ENCODE measurements at regions not wholly inside any gene's neighbourhood (a gene's known extent, or its start where the extent isn't known, plus 50 kb on each side); places are given as distances from the start of the nearest gene placed in this dataset.

DNA sequence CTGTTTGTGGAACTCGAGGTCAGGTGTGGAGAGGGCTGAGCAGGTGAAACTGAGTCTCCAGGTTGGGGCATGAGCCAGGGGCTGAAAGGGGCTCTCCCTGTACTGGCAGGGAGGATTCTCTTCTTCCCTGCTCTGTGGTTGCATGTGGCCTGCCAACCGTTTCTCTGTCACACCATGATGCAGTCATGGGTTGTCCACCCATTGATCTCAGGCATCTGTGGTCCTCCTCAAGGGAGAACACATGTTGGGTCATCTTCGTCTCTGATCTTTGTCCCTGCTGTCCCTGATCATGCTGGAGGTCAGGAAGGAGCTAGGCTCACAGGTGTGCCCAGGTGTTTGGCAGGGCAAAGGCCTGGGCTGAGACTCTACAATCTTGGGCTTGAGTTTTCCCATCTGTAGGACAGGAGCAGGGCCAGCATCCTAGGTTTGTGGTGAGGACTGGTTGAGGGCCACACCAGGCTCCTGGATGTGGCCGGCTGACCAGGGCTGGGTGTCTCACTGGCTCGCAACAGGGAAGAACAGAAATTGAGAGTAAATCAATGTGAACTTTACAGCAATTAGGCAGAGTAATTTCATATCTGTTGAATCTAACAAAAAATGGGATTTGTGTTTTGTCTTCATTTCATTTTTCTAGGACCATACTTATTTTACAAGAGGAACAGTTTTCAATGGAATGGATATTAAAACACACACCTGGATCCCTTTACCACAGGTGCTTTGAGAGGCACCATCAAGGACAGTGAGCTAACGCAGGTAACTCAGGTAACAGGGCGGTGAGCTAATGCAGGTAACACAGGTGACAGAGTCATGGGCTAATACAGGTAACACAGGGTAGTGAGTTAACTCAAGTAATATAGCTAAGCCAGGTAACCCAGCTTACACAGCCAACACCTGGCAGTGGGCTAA, 58.5 kb upstream of the IGFBP3 start:
- H3K4me1 Mint-ChIP-seq = no peaks in the 10 kb centered on the region
- H3K27me3 Mint-ChIP-seq (ENCODE audit: low read depth in 2 of 2) = no peaks in the 10 kb centered on the region
- H3K27ac ChIP-seq (ENCODE audit: low read length) = no peak overlapping the region
- H3K36me3 Mint-ChIP-seq = no peaks in the 10 kb centered on the region
- H3K27me3 ChIP-seq (ENCODE audit: control insufficient read depth, insufficient read depth, low read length) = no peaks in the 10 kb centered on the region
- ATAC-seq = no peak
- H3K9me3 Mint-ChIP-seq = peaks cover 0 to 2% of the 10 kb centered on the region in 2 donors
- no peaks in the 10 kb centered on the region for H3K4me1 ChIP-seq (ENCODE audit: control insufficient read depth, insufficient read depth, low read length)
- intact Hi-C loops (cut with micrococcal nuclease) = no loop called here
- no peak overlapping the region for H3K4me3 ChIP-seq (ENCODE audit: low read length)
- no peaks in the 10 kb centered on the region for H3K36me3 ChIP-seq (ENCODE audit: control insufficient read depth, insufficient read depth, low read length)
- 73% methylated on average over 7 of the region's 7 CpGs for WGBS (ENCODE audit: insufficient coverage)
- no peak for DNase-seq
- no peak overlapping the region for H3K4me3 Mint-ChIP-seq
- no peak overlapping the region for H3K27ac Mint-ChIP-seq
- H3K9me3 ChIP-seq (ENCODE audit: control insufficient read depth, insufficient read depth, low read length) = no peaks in the 10 kb centered on the region
- TF ChIP-seq, protein P1, sequence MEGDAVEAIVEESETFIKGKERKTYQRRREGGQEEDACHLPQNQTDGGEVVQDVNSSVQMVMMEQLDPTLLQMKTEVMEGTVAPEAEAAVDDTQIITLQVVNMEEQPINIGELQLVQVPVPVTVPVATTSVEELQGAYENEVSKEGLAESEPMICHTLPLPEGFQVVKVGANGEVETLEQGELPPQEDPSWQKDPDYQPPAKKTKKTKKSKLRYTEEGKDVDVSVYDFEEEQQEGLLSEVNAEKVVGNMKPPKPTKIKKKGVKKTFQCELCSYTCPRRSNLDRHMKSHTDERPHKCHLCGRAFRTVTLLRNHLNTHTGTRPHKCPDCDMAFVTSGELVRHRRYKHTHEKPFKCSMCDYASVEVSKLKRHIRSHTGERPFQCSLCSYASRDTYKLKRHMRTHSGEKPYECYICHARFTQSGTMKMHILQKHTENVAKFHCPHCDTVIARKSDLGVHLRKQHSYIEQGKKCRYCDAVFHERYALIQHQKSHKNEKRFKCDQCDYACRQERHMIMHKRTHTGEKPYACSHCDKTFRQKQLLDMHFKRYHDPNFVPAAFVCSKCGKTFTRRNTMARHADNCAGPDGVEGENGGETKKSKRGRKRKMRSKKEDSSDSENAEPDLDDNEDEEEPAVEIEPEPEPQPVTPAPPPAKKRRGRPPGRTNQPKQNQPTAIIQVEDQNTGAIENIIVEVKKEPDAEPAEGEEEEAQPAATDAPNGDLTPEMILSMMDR (IDR thresholded peaks at IDR 0.05) = no peak

DNA sequence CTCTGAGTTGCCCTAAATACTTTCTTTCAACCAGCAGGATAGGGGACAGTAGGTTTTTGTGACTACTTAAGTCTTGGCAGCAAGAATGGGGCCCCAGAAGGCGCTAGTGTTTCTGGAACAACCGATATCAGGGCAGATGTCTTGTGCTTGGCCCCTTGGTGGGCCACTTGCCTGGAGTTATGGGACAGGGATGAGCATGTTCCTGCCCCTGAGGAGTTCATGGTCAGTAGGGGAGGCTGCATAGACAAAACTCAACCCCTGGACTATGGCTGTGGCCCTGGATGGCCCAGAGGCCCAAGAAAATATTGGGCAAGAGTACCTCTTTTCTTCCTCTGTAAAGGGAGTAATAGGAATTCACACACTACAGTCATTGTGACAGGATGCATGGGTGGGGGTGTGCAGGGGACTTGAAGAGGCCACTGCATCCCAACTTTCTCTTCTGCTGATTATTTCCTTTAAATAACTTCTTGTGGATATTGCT, 57.7 kb upstream of the IGFBP3 start:
- Histone ChIP-seq H3K27ac (ENCODE audit: low read length) (no peak overlapping the region), H3K27me3 (ENCODE audit: control insufficient read depth, insufficient read depth, low read length) (no peaks in the 10 kb centered on the region), H3K36me3 (ENCODE audit: control insufficient read depth, insufficient read depth, low read length) (no peaks in the 10 kb centered on the region), H3K4me1 (ENCODE audit: control insufficient read depth, insufficient read depth, low read length) (no peaks in the 10 kb centered on the region), H3K4me3 (ENCODE audit: low read length) (no peak overlapping the region), H3K9me3 (ENCODE audit: control insufficient read depth, insufficient read depth, low read length) (no peaks in the 10 kb centered on the region)
- Mint-ChIP-seq H3K27ac (no peak overlapping the region), H3K36me3 (no peaks in the 10 kb centered on the region), H3K4me3 (no peak overlapping the region), H3K27me3 (ENCODE audit: low read depth in 2 of 2) (no peaks in the 10 kb centered on the region), H3K9me3 (peaks cover 0 to 2% of the 10 kb centered on the region in 2 donors), H3K4me1 (no peaks in the 10 kb centered on the region)
- ATAC-seq = no peak
- intact Hi-C loops (cut with micrococcal nuclease) = no loop called here
- DNase-seq = no peak
- TF ChIP-seq, protein P1 (IDR thresholded peaks at IDR 0.05) = no peak
- WGBS (ENCODE audit: insufficient coverage) = 78% methylated on average over 2 of the region's 2 CpGs

DNA sequence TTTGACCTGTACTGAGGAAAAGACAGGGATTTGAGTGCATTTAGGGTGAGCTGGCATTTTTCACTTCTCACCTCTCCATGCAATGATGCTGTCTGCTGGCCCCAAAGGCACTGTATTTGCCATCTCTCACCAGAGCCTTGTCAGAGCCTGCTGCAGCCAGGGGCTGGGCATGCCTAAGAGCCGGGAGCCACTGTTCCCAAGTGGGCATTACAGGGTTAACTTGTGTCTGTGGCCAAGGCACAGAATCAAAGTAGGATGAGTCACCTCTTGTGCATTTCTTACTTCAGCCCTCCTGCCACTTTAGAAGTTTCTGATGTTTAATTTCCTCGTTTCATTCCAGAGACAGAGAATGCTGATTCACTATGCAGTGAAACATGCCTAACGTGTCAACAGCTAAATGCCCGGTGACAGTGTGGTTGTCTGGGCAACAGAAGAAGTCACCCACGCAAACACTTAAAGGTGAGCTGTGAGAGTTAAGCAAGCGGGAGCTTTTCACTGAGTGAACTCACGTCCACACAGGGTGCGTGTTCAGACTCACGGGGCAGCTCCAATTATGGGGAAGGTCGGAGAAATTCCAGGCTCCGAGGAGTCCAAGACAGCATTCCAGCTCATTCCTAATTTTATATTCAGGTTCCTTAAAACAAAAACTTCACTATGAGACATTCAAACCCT, 57.1 kb upstream of the IGFBP3 start:
- WGBS (ENCODE audit: insufficient coverage) = 47% methylated on average over 11 of the region's 11 CpGs
- no peak for ATAC-seq
- no peaks in the 10 kb centered on the region for H3K4me1 ChIP-seq (ENCODE audit: control insufficient read depth, insufficient read depth, low read length)
- H3K27ac Mint-ChIP-seq = no peak overlapping the region
- H3K4me3 ChIP-seq (ENCODE audit: low read length) = no peak overlapping the region
- H3K27me3 ChIP-seq (ENCODE audit: control insufficient read depth, insufficient read depth, low read length) = no peaks in the 10 kb centered on the region
- H3K9me3 Mint-ChIP-seq = peaks cover 0 to 2% of the 10 kb centered on the region in 2 donors
- H3K36me3 Mint-ChIP-seq = no peaks in the 10 kb centered on the region
- DNase-seq = no peak
- intact Hi-C loops (cut with micrococcal nuclease) = no loop called here
- H3K9me3 ChIP-seq (ENCODE audit: control insufficient read depth, insufficient read depth, low read length) = no peaks in the 10 kb centered on the region
- TF ChIP-seq, protein P1 (IDR thresholded peaks at IDR 0.05) = no peak
- no peak overlapping the region for H3K4me3 Mint-ChIP-seq
- H3K36me3 ChIP-seq (ENCODE audit: control insufficient read depth, insufficient read depth, low read length) = no peaks in the 10 kb centered on the region
- peaks cover 0 to 1% of the 10 kb centered on the region in 2 donors for H3K4me1 Mint-ChIP-seq
- no peaks in the 10 kb centered on the region for H3K27me3 Mint-ChIP-seq (ENCODE audit: low read depth in 2 of 2)
- no peak overlapping the region for H3K27ac ChIP-seq (ENCODE audit: low read length)

All from natural killer cell (primary cell).